ENCODE measurements at regions not wholly inside any gene's neighbourhood (a gene's known extent, or its start where the extent isn't known, plus 50 kb on each side); places are given as distances from the start of the nearest gene placed in this dataset.
A peak's percentile ranks its signal among the peaks of the same experiment; 100 is the strongest.

- no peak for DNase-seq
Observed at GRCh38 chr16:6047325-6047724, 949.7 kb upstream of the EEF2KMT start.

DNA sequence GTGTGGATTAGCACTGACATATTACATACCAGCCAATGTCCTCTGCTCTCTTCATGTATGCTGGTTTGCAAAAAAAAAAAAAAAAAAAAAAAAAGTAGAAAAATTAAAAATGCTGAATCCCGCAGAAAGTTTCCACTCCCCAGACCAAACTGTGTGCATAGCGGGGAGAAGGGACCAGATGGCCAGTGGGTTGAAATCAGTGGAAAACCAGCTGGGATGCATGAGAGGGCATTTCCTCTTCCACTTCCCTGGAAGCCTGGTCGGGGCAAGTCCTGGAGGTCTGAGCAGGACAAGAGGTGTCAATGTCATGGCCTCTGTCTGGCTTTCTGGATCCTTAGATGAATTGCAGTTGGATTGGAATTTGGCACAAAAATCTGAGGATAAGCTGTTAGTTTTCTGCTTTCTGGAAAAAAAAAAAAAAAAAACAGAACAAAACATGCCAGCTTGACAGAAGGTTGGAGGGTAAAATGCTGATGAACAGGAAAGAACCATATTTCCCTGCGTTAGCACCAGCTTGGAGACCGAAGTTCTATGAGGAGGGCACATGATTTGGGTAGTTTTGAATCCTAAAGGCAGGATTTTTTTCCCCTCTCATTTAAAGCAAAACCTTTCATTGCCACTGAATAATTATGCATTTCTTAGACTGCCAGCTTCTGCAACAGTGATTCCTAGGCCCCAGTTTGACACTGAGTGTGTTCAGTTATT, 941.5 kb upstream of the EEF2KMT start:
- DNase-seq, result no peak

GRCh38 chr16:6035161-6035560, 937.6 kb upstream of the EEF2KMT start:
- no peak for DNase-seq

GRCh38 chr16:6034511-6034910, 936.9 kb upstream of the EEF2KMT start:
- no peak for DNase-seq

DNA sequence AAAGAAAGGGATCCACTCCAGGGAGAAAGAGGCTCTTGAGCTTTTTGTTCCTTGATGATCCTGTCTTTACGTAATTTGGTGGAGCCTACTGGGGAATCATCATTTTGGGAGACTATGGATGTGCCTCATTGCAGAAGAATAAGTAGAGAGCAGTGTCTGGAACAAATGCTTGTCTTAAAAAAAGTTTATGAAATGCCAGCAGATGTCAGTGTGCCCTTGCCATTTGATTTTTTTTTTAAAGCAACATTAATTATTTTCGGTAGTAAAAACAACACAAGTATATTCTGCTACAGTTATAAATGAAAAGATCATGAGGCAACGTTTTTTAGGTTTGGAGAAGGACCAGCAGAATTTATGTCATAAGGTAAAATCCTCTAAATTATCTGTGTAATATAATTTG, 934.8 kb upstream of the EEF2KMT start:
- no peak for DNase-seq

GRCh38 chr16:6031567-6031966, 934.0 kb upstream of the EEF2KMT start:
- no peak for DNase-seq

GRCh38 chr16:6031102-6031501, 933.5 kb upstream of the EEF2KMT start:
- DNase-seq, result no peak

DNA sequence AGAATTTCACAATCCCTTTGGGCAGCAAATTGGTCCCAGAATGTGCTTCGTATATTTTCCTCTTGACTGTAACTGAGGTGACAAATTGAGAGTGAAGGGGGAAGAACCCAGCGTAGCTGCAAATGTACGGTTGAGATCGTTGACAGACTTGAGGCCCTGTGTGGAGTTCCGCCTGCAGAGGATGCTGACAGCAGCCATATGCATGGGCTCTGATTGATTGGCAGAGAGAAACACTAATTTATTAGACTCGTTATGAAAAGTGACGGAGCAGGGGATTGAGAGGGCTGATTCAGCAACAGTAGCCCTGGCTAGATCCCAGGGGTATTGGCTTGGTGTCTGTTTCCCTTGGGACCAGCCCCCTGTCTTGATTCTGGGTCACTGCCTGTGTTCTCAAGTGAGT, 930.1 kb upstream of the EEF2KMT start:
- DNase-seq, result no peak

DNA sequence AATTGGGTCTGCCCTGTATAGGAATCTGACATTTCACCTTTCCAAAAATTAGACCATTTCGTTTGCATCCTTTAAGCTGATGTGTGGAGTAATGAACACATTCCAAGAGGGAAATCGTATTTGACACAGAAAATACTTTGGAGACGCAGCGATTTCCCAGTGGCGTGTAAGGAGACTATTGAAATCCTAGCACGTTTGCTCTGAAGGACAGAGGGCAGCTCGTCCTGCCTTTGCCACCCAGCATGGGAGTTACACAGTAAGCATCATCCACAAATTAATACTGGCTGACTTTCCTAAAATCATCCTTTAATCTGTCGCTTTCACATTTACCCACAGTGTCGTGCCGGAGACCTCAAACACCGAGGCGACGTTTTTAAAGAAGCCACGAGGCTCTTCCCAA, 925.9 kb upstream of the EEF2KMT start:
- DNase-seq, result no peak

- DNase-seq, result no peak
Observed at GRCh38 chr16:6021276-6021943, 923.8 kb upstream of the EEF2KMT start.

DNA sequence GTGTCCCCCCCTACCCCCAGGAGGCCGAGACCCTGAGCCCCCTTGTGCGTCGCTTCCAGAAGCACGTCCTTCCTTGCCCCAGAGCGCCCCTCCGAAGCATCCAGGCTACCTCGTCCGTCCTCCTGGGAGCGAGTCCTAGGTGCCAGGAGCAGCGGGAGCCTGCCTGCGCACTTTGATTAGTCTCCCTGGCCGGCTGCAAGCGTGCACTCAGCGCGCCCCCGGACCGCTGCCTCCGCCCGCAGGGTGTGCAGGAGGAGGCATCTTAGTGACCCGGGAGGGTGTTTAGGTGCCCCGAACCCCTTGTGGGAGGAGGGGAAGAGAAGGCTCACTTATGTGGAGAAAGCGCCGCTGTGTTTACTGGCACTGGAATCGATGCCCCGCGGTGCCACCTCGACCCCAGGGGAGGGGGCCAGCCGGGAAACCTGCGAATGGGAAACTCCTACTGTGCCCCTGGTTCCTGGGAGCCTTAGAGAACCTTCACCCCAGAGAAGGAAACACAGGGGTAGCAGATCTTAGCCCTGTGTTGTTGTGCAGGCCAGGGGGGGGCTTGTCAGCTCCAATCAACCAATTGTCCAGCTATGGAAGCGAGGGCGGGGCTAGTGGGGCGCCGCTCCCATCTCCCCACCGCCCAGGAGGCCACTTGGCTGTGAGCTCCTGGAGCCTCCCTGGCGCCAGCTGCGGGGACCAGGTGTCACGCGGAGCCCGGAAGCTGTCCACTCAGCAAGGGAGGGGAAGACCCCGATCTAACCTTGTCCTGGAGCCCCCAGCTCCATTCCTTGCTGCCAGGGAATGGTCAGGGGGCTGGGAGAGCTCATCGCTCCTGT, 922.8 kb upstream of the EEF2KMT start:
- no peak for DNase-seq

DNA sequence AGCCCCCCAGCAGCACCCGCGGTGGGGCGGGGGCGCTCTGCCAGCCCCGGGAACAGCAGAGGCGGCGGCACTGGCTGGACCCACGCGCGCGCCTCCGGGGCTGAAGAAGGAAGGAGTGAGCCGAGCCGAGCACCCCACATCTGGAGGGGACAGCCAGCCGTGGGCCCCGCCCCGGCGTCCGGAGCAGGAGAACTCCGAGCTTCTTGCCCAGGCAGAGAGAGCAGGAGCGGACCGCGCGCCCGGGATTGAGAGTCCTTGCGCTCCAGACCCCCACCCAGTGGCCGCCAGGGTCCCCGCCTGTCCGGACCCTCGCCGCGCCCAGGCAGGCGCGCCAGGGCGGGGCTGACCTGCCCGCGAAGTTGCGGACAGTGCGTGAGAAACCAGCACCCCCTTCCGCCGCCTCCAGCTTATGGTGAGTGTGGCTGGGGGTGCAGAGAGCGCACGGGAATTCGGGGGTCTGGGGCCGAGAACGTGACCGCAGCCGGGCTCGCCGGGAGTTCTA, 921.9 kb upstream of the EEF2KMT start:
- DNase-seq, result no peak

DNA sequence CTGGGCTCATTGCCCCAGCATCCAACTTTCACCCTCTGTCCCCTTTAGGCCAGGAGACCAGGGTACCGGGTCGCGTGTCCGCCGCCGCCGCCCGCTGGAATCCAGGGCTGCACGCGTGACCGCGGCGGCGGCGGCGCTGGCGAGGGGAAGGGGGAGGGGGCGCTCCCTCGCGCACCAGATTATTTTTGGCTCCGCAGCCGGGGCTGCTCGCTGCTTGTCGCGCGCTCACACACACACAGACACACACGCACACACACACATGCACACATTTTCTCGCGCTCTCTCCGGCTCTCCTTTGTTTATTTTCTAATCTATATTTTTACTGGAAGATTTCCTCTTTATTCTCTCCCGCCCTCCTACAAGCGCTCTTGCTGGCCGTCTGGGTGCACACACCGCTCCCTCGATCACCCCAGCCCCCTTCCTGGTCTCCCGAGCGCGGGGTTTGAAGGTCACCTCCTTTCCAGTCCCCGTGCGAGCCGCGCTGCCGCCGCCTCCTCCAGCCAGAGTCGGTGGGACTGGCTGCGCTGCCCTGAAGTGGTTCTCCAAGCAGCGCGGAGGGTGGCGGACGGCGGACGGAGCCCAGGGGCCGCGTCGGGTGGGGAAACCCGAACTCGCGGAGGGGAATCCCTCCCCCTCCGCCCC, 921.4 kb upstream of the EEF2KMT start:
- peak; percentile 15 for DNase-seq

- DNase-seq, result peak; percentile 45
Observed at GRCh38 chr16:6016530-6017184, 919.1 kb upstream of the EEF2KMT start.

DNA sequence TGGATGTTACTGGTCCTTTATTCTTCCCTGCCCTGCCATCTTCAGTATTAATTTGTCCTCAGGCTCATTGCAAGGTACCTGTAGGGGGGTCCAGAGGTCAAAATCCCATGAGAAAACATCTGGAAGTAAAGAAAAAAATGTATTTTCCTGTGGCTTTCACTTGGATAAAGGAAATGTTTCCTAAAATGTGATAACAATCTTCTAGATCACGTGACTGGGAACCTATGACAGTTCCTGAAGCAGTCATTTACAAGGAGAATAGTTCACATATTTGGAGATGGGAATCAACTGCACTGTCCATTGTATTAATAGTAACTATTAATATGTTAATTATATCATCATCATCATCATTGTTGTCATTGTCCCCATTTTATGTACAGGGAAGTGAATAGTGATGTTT, 915.1 kb upstream of the EEF2KMT start:
- no peak for DNase-seq

- no peak for DNase-seq
Observed at GRCh38 chr16:6009151-6009550, 911.6 kb upstream of the EEF2KMT start.

- no peak for DNase-seq
Observed at GRCh38 chr16:6008670-6009069, 911.1 kb upstream of the EEF2KMT start.

- no peak for DNase-seq
Observed at GRCh38 chr16:5993356-5993755, 895.8 kb upstream of the EEF2KMT start.

GRCh38 chr16:5982979-5983378, 885.4 kb upstream of the EEF2KMT start:
- no peak for DNase-seq

DNA sequence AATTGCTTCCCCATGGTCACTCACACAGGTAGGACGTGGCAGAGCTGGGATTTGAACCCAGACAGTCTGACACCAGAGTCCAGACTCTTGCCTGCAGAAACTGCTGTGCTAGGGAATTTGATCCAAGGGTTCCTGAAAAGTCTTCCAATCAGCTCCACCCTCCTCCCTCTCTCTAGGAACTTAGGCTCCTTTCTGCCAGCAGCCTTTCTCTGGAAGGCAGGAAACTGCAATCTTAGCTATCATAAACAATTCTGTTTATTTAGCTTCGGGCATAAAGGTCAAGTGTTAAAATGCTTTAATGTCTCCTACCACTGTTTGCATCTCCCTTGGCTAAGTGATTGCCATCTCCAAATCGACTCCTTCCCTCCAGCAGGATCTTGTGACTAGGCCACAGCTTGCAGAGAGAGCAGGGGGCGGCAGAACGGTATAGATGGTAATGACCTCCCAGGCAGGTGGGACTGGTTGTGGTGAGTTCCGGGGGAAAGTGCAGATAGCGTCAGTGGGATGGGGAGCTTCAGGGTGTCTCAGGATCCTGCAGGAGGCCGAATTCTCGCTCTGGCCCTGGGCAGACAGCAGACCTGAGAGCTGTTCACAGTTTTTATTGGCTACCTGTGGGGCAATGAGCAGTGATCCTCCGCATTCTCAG, 882.4 kb upstream of the EEF2KMT start:
- no peak for DNase-seq

DNA sequence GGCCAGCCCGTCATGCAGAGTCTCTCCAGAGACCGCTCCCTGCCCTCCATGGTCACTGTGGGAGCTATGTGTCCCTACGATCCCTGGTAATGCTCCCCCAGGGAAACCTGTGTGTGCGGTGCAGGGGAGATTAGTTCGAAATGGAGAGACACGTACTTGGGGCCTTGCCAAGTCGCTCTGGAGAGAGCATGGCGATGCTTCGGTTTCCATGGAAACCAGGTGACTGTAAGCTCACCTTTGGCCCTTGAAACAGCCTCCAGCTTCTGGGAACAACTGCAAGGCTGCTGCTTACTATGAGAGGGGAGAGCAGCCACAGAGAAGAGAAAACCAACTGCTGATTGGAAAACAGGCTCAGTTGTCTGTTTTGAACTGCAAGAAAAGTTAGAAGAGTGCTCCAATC, 879.7 kb upstream of the EEF2KMT start:
- no peak for DNase-seq
